GM23338 (cell line): ENCODE measurements at regions not wholly inside any gene's neighbourhood (a gene's known extent, or its start where the extent isn't known, plus 50 kb on each side); places are given as distances from the start of the nearest gene placed in this dataset.

ENCODE experiments used
- ATAC-seq: fragments of 200-7000 bp; cut with Tn5 transposase; 3 replicates; pipeline ENCODE4 v1.9.1; 2020
- DNase-seq: peaks from one replicate; pipeline ENCODE4 v3.0.0-alpha.2; 2015; ENCODE audit warnings: low spot score
- H2AFZ ChIP-seq: fragments of 200-600 bp; sonication (generic); 2 replicates; pipeline ENCODE4 v1.8.0; 2016; ENCODE audit warnings: antibody characterized with exemption, mild to moderate bottlenecking, moderate library complexity
- H3F3A ChIP-seq: fragments of 200-600 bp; sonication (generic); replicated peaks from 2 replicates; pipeline ENCODE4 v1.8.0; 2017; ENCODE audit warnings: antibody characterized with exemption, mixed run types, low read depth
- H3K27ac ChIP-seq: fragments of 200-600 bp; sonication (generic); 2 replicates; pipeline ENCODE4 v1.6.1; 2016; ENCODE audit warnings: low read depth
- H3K27me3 ChIP-seq: fragments of 200-600 bp; sonication (generic); 2 replicates; pipeline ENCODE4 v1.8.0; 2016; ENCODE audit warnings: mild to moderate bottlenecking, mixed run types, moderate library complexity; ENCODE audit not compliant: insufficient read depth
- H3K36me3 ChIP-seq: fragments of 200-600 bp; sonication (generic); 2 replicates; pipeline ENCODE4 v1.8.0; 2016; ENCODE audit warnings: mild to moderate bottlenecking; ENCODE audit not compliant: insufficient read depth
- H3K4me1 ChIP-seq: fragments of 200-600 bp; sonication (generic); 2 replicates; pipeline ENCODE4 v1.8.0; 2016; ENCODE audit warnings: mild to moderate bottlenecking, moderate library complexity; ENCODE audit not compliant: insufficient read depth
- H3K4me2 ChIP-seq: fragments of 200-600 bp; sonication (generic); 2 replicates; pipeline ENCODE4 v1.7.1; 2017; ENCODE audit warnings: mixed run types
- H3K4me3 ChIP-seq: fragments of 200-600 bp; sonication (generic); 2 replicates; pipeline ENCODE4 v1.6.1; 2016; ENCODE audit warnings: mixed run types
- H3K79me2 ChIP-seq: fragments of 200-600 bp; sonication (generic); replicated peaks from 2 replicates; pipeline ENCODE4 v1.8.0; 2017; ENCODE audit warnings: mild to moderate bottlenecking; ENCODE audit not compliant: insufficient read depth
- H3K9me2 ChIP-seq: fragments of 200-600 bp; sonication (generic); 2 replicates; pipeline ENCODE4 v1.8.0; 2017; ENCODE audit not compliant: insufficient read depth
- H4K20me1 ChIP-seq: fragments of 200-600 bp; sonication (generic); replicated peaks from 2 replicates; pipeline ENCODE4 v1.8.0; 2017; ENCODE audit warnings: mild to moderate bottlenecking; ENCODE audit not compliant: insufficient read depth
- H3K27ac Mint-ChIP-seq: 2 replicates; pipeline ENCODE4 v1.8.0; 2020; ENCODE audit warnings: inconsistent platforms, mild to moderate bottlenecking, moderate library complexity, mixed read lengths
- H3K27me3 Mint-ChIP-seq: 3 replicates; pipeline ENCODE4 v1.8.0; 2022; ENCODE audit warnings: low read depth, mild to moderate bottlenecking, moderate library complexity, mixed read lengths, inconsistent platforms; ENCODE audit not compliant: insufficient read depth, poor library complexity
- H3K36me3 Mint-ChIP-seq: 3 replicates; pipeline ENCODE4 v1.8.0; 2021; ENCODE audit warnings: low read depth, mild to moderate bottlenecking, inconsistent platforms, moderate library complexity, mixed read lengths
- H3K4me1 Mint-ChIP-seq: 3 replicates; pipeline ENCODE4 v1.8.0; 2020; ENCODE audit warnings: mild to moderate bottlenecking, inconsistent platforms, mixed read lengths
- H3K4me3 Mint-ChIP-seq: 3 replicates; pipeline ENCODE4 v1.8.0; 2021; ENCODE audit warnings: moderate library complexity, mild to moderate bottlenecking, inconsistent platforms, mixed read lengths
- H3K9me3 Mint-ChIP-seq: 3 replicates; pipeline ENCODE4 v1.8.0; 2020; ENCODE audit warnings: moderate library complexity, mild to moderate bottlenecking, inconsistent platforms, mixed read lengths
- CREB1 ChIP-seq: fragments of 250-450 bp; sonication (Bioruptor Pico); IDR thresholded peaks from 2 replicates; pipeline ENCODE4 v1.5.0; 2020; ENCODE audit warnings: low read depth, mild to moderate bottlenecking, moderate library complexity
- CTCF ChIP-seq, 2 experiments: fragments of 200-600 bp in 1 of 2; sonication (generic) in 1 of 2; conservative IDR thresholded peaks; 2 replicates each; pipeline versions ENCODE4 v1.5.1 to v1.6.1; 2016 to 2017; ENCODE audit warnings: antibody characterized with exemption in 2 of 2, low read depth in 2 of 2, mild to moderate bottlenecking in 2 of 2, moderate library complexity in 1 of 2
- ETS1 ChIP-seq: IDR thresholded peaks from 2 replicates; pipeline ENCODE4 v1.6.1; 2016; ENCODE audit warnings: antibody characterized with exemption
- EZH2 ChIP-seq: fragments of 200-600 bp; sonication (generic); IDR thresholded peaks from one replicate; pipeline ENCODE4 v1.8.0; 2017; ENCODE audit warnings: antibody characterized with exemption, mild to moderate bottlenecking, low read depth; ENCODE audit not compliant: unreplicated experiment
- EZH2phosphoT487 ChIP-seq: fragments of 200-600 bp; sonication (generic); IDR thresholded peaks from one replicate; pipeline ENCODE4 v1.8.1; 2018; ENCODE audit warnings: antibody characterized with exemption; ENCODE audit not compliant: unreplicated experiment
- NANOG ChIP-seq: IDR thresholded peaks from 2 replicates; pipeline ENCODE4 v1.6.1; 2016; ENCODE audit warnings: antibody characterized with exemption, borderline replicate concordance
- POLR2AphosphoS5 ChIP-seq: IDR thresholded peaks from 2 replicates; pipeline ENCODE4 v1.6.1; 2016; ENCODE audit warnings: antibody characterized with exemption, low read depth
- STAT1 ChIP-seq: IDR thresholded peaks from one replicate; pipeline ENCODE4 v1.6.1; 2016; ENCODE audit warnings: antibody characterized with exemption; ENCODE audit not compliant: unreplicated experiment
- ZNF114 ChIP-seq: fragments of 250-450 bp; sonication (Bioruptor Pico); IDR thresholded peaks from 2 replicates; pipeline ENCODE4 v1.5.0; 2020; ENCODE audit warnings: mild to moderate bottlenecking, moderate library complexity
- ZNF462 ChIP-seq: fragments of 250-450 bp; sonication (Bioruptor Pico); IDR thresholded peaks from 2 replicates; pipeline ENCODE4 v1.5.0; 2020; ENCODE audit warnings: mild to moderate bottlenecking, moderate library complexity

GRCh38 chr4:67346654-67347053 is 198.6 kb downstream of the CENPC start:
- Histone ChIP-seq H3K36me3 (peaks cover 4% of the 10 kb centered on the region; the same call in 1 of the 2 replicates), H3K27me3 (no peaks in the 10 kb centered on the region), H3K27ac (no peak overlapping the region), H3K4me1 (peaks cover 15% of the 10 kb centered on the region), H3K4me2 (no peak overlapping the region), H3K4me3 (no peak overlapping the region), H3K79me2 (no peaks in the 10 kb centered on the region), H2AFZ (no peak overlapping the region), H3F3A (no peaks in the 10 kb centered on the region), H4K20me1 (no peaks in the 10 kb centered on the region), H3K9me2 (peaks cover 5% of the 10 kb centered on the region; the same call in 1 of the 2 replicates)
- no peak overlapping the region for H3K4me3 Mint-ChIP-seq
- peaks cover 10% of the 10 kb centered on the region; the same call in 2 of the 3 replicates for H3K4me1 Mint-ChIP-seq
- H3K9me3 Mint-ChIP-seq: peaks cover 10% of the 10 kb centered on the region
- DNase-seq (no peak), ATAC-seq (no peak)
- TF ChIP-seq CTCF (conservative IDR thresholded peaks at IDR 0.05; ENCODE audit: low read depth in 2 of 2) (no peak), NANOG (no peak), CREB1 (CRISPR knock-in tag) (no peak), ETS1 (no peak), EZH2 (no peak), POLR2AphosphoS5 (no peak), ZNF114 (CRISPR knock-in tag) (no peak), ZNF462 (no peak), EZH2phosphoT487 (no peak), STAT1 (no peak)
- no peak overlapping the region for H3K27ac Mint-ChIP-seq
- no peaks in the 10 kb centered on the region for H3K27me3 Mint-ChIP-seq
- peaks cover 9% of the 10 kb centered on the region for H3K36me3 Mint-ChIP-seq
